ENCODE measurements at regions not wholly inside any gene's neighbourhood (a gene's known extent, or its start where the extent isn't known, plus 50 kb on each side); places are given as distances from the start of the nearest gene placed in this dataset.
"Not testable (repeated sequence)": the region's sequence is repeated elsewhere in the genome, so short reads cannot be mapped to it uniquely, and the experiment has no call there.

- H3K4me1 Mint-ChIP-seq = no peaks in the 10 kb centered on the region
- no peak for DNase-seq (ENCODE audit: low spot score in 2 of 2, unreplicated experiment in 2 of 2)
- TF ChIP-seq, protein P1, sequence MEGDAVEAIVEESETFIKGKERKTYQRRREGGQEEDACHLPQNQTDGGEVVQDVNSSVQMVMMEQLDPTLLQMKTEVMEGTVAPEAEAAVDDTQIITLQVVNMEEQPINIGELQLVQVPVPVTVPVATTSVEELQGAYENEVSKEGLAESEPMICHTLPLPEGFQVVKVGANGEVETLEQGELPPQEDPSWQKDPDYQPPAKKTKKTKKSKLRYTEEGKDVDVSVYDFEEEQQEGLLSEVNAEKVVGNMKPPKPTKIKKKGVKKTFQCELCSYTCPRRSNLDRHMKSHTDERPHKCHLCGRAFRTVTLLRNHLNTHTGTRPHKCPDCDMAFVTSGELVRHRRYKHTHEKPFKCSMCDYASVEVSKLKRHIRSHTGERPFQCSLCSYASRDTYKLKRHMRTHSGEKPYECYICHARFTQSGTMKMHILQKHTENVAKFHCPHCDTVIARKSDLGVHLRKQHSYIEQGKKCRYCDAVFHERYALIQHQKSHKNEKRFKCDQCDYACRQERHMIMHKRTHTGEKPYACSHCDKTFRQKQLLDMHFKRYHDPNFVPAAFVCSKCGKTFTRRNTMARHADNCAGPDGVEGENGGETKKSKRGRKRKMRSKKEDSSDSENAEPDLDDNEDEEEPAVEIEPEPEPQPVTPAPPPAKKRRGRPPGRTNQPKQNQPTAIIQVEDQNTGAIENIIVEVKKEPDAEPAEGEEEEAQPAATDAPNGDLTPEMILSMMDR (IDR thresholded peaks at IDR 0.05; ENCODE audit: unreplicated experiment) = no peak
- H3K27ac Mint-ChIP-seq = no peak overlapping the region
- H3K27me3 Mint-ChIP-seq (ENCODE audit: low read depth) = no peaks in the 10 kb centered on the region
- no peak overlapping the region for H3K4me3 Mint-ChIP-seq
- no peaks in the 10 kb centered on the region for H3K36me3 Mint-ChIP-seq
- no peaks in the 10 kb centered on the region for H3K9me3 Mint-ChIP-seq
These were observed 412.1 kb downstream of the ADAM29 start for GRCh38 chr4:175330236-175330635.

DNA sequence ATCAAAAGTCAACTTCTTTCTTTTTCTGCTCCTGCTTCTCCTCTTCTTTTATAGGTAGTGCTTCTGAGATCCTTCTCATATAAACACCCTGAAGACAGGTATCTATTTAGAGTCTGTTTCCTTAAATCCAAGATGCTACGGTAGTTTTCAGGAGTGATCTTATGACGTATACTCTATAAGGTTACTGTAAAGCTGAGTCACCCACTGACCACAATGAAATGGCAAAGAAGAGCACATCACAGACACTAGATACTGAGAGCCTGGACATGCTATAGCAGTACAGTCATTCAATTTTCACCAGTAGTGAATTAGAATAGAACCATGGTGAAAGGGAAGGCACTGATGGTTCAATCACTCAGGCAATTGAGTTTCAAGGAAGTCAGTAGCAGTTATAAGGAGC is 412.5 kb downstream of the ADAM29 start:
- H3K36me3 Mint-ChIP-seq = no peaks in the 10 kb centered on the region
- H3K9me3 Mint-ChIP-seq = no peaks in the 10 kb centered on the region
- DNase-seq (ENCODE audit: low spot score in 2 of 2, unreplicated experiment in 2 of 2) = no peak
- TF ChIP-seq, protein P1 (IDR thresholded peaks at IDR 0.05; ENCODE audit: unreplicated experiment) = no peak
- no peak overlapping the region for H3K27ac Mint-ChIP-seq
- no peaks in the 10 kb centered on the region for H3K4me1 Mint-ChIP-seq
- H3K27me3 Mint-ChIP-seq (ENCODE audit: low read depth) = no peaks in the 10 kb centered on the region
- no peak overlapping the region for H3K4me3 Mint-ChIP-seq

DNA sequence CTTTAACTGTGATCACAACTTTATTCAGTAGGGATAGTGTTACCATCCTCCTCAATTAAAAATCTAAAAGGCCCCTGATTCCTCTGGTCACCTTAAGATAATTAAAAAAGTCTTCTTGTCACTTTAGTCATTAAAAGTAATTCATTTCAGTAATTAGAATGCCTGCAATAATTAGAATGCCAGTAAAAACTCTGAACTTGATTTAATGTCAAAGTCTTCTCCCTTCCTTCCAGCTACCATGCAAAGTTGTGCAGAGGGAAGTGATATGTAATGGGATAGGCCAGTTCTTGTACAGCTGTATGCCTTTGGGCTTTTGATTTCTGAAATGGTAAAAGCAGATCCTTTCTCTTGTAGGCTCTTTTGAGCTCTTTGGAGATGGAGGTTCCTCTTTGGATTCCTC is 417.2 kb downstream of the ADAM29 start:
- Mint-ChIP-seq H3K9me3 (no peaks in the 10 kb centered on the region), H3K4me1 (peaks cover 5% of the 10 kb centered on the region), H3K27ac (no peak overlapping the region), H3K36me3 (no peaks in the 10 kb centered on the region), H3K4me3 (no peak overlapping the region), H3K27me3 (ENCODE audit: low read depth) (no peaks in the 10 kb centered on the region)
- TF ChIP-seq, protein P1 (IDR thresholded peaks at IDR 0.05; ENCODE audit: unreplicated experiment) = no peak
- DNase-seq (ENCODE audit: low spot score in 2 of 2, unreplicated experiment in 2 of 2) = no peak

DNA sequence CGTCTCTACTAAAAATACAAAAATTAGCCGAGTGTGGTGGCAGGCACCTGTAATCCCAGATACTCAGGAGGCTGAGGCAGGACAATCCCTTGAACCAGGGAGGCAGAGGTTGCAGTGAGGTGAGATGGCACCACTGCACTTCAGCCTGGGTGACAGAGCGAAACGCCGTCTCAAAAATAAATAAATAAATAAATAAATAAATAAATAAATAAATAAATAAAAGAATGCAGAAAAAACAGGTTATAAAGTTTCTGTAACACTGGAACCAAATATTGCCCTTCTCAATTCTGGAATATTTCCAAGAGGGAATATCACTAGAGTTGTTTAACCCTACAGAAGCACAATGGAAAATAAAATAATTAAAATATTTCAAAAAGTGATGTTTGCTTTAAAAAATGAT is 418.4 kb downstream of the ADAM29 start:
- not testable (repeated sequence) for H3K4me1 Mint-ChIP-seq; H3K27me3 Mint-ChIP-seq (ENCODE audit: low read depth); DNase-seq (ENCODE audit: low spot score in 2 of 2, unreplicated experiment in 2 of 2); H3K36me3 Mint-ChIP-seq; H3K4me3 Mint-ChIP-seq; H3K9me3 Mint-ChIP-seq; H3K27ac Mint-ChIP-seq

GRCh38 chr4:175339100-175339707 is 421.0 kb downstream of the ADAM29 start:
- TF ChIP-seq, protein P1 (IDR thresholded peaks at IDR 0.05; ENCODE audit: unreplicated experiment) = no peak
- Mint-ChIP-seq H3K36me3 (peaks cover 5% of the 10 kb centered on the region), H3K27ac (no peak overlapping the region), H3K4me3 (no peak overlapping the region), H3K4me1 (peaks cover 5% of the 10 kb centered on the region), H3K9me3 (peaks cover 6% of the 10 kb centered on the region), H3K27me3 (ENCODE audit: low read depth) (no peaks in the 10 kb centered on the region)
- DNase-seq (ENCODE audit: low spot score in 2 of 2, unreplicated experiment in 2 of 2) = no peak

DNA sequence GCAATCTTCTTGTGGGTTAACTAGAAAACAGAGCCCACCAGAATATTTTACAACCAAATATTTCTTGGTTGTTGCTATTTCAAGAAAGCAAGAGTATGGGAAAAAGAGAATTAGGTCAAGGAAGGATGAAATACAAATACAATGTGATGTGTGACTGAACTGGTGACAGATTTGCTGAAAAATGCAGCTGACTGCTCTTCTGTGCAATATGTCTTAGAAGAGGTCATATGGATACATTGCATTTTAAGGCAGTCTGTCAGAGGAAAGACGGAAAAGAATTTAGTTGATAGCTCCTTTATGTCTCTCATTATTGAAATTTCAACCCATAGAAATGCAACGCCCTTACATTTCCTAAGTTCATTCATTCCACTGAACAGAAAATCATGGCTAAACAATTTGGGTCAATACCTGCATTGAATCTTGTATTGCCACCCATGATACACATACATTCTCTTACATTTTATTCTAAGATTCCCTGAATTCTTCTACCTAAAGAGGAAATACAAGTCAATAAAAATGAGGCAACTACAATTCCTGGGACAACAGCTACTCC is 423.1 kb downstream of the ADAM29 start:
- Mint-ChIP-seq H3K4me1 (peaks cover 5% of the 10 kb centered on the region), H3K27ac (no peak overlapping the region), H3K27me3 (ENCODE audit: low read depth) (no peaks in the 10 kb centered on the region), H3K4me3 (no peak overlapping the region), H3K9me3 (peaks cover 11% of the 10 kb centered on the region), H3K36me3 (peaks cover 6% of the 10 kb centered on the region)
- TF ChIP-seq, protein P1 (IDR thresholded peaks at IDR 0.05; ENCODE audit: unreplicated experiment) = no peak
- no peak for DNase-seq (ENCODE audit: low spot score in 2 of 2, unreplicated experiment in 2 of 2)

Data from mesothelial cell of epicardium (in vitro differentiated cells).